ENCODE measurements at regions not wholly inside any gene's neighbourhood (a gene's known extent, or its start where the extent isn't known, plus 50 kb on each side); places are given as distances from the start of the nearest gene placed in this dataset.

- intact Hi-C loops (cut with DNase I) = no loop called here
- Histone ChIP-seq H3K27me3 (no peaks in the 10 kb centered on the region), H3K9me3 (no peaks in the 10 kb centered on the region), H3K27ac (no peak overlapping the region), H3K4me3 (no peak overlapping the region), H3K36me3 (no peaks in the 10 kb centered on the region), H3K4me1 (ENCODE audit: insufficient read depth) (no peaks in the 10 kb centered on the region)
- no peak for DNase-seq
- WGBS, 3 donors = 68 to 72% (median 71%) methylated on average over 1 of the region's 1 CpG
- TF ChIP-seq CTCF (IDR thresholded peaks at IDR 0.05) (no peak), EP300 (IDR thresholded peaks at IDR 0.05) (no peak), POLR2A (IDR thresholded peaks at IDR 0.05) (no peak)
These were observed 271.5 kb upstream of the JARID2 start for GRCh38 chr6:14974372-14974771.

GRCh38 chr6:14974792-14975470, 270.9 kb upstream of the JARID2 start:
- no peak for TF ChIP-seq CTCF (IDR thresholded peaks at IDR 0.05)
- no peak for TF ChIP-seq POLR2A (IDR thresholded peaks at IDR 0.05)
- no peak for TF ChIP-seq EP300 (IDR thresholded peaks at IDR 0.05)
- 66 to 76% (median 73%) methylated on average over 4 of the region's 4 CpGs for WGBS, 3 donors
- Histone ChIP-seq H3K4me3 (no peak overlapping the region), H3K4me1 (ENCODE audit: insufficient read depth) (no peaks in the 10 kb centered on the region), H3K27ac (no peak overlapping the region), H3K36me3 (no peaks in the 10 kb centered on the region), H3K9me3 (no peaks in the 10 kb centered on the region), H3K27me3 (no peaks in the 10 kb centered on the region)
- DNase-seq = no peak
- intact Hi-C loops (cut with DNase I) = no loop called here

- no peaks in the 10 kb centered on the region for H3K36me3 ChIP-seq
- intact Hi-C loops (cut with DNase I) = no loop called here
- H3K27me3 ChIP-seq = no peaks in the 10 kb centered on the region
- WGBS, 3 donors = 46 to 56% (median 47%) methylated on average over 4 of the region's 4 CpGs
- DNase-seq = no peak
- H3K9me3 ChIP-seq = no peaks in the 10 kb centered on the region
- TF ChIP-seq POLR2A (IDR thresholded peaks at IDR 0.05) = no peak
- no peak for TF ChIP-seq EP300 (IDR thresholded peaks at IDR 0.05)
- no peak for TF ChIP-seq CTCF (IDR thresholded peaks at IDR 0.05)
- no peaks in the 10 kb centered on the region for H3K4me1 ChIP-seq (ENCODE audit: insufficient read depth)
- H3K27ac ChIP-seq = no peak overlapping the region
- H3K4me3 ChIP-seq = no peak overlapping the region
These were observed 270.4 kb upstream of the JARID2 start for GRCh38 chr6:14975471-14975817.

GRCh38 chr6:14977747-14978382, 268.0 kb upstream of the JARID2 start:
- H3K27me3 ChIP-seq = no peaks in the 10 kb centered on the region
- intact Hi-C loops (cut with DNase I) = no loop called here
- TF ChIP-seq CTCF (IDR thresholded peaks at IDR 0.05) (no peak), EP300 (IDR thresholded peaks at IDR 0.05) (no peak), POLR2A (IDR thresholded peaks at IDR 0.05) (no peak)
- no peaks in the 10 kb centered on the region for H3K9me3 ChIP-seq
- WGBS, 3 donors = 94 to 100% (median 100%) methylated on average over 1 of the region's 1 CpG
- DNase-seq = no peak
- H3K4me3 ChIP-seq = no peak overlapping the region
- H3K4me1 ChIP-seq (ENCODE audit: insufficient read depth) = no peaks in the 10 kb centered on the region
- no peak overlapping the region for H3K27ac ChIP-seq
- no peaks in the 10 kb centered on the region for H3K36me3 ChIP-seq
